ENCODE measurements at regions not wholly inside any gene's neighbourhood (a gene's known extent, or its start where the extent isn't known, plus 50 kb on each side); places are given as distances from the start of the nearest gene placed in this dataset.

- no peak overlapping the region for H3K27ac Mint-ChIP-seq
- H3K4me1 Mint-ChIP-seq, result no peaks in the 10 kb centered on the region
- ATAC-seq (no peak), DNase-seq (no peak)
- H3K9me3 Mint-ChIP-seq, result peaks cover 0 to 33% of the 10 kb centered on the region in 2 donors
- no peaks in the 10 kb centered on the region for H3K27me3 Mint-ChIP-seq
- no peak overlapping the region for H3K4me3 Mint-ChIP-seq
Observed at GRCh38 chr14:71650187-71650755, 282.0 kb upstream of the RGS6 start.

GRCh38 chr14:71651228-71651627, 281.0 kb upstream of the RGS6 start:
- Mint-ChIP-seq H3K27ac (no peak overlapping the region), H3K27me3 (no peaks in the 10 kb centered on the region), H3K4me1 (no peaks in the 10 kb centered on the region), H3K4me3 (no peak overlapping the region), H3K9me3 (peaks cover 0 to 33% of the 10 kb centered on the region in 2 donors)
- no peak for DNase-seq
- ATAC-seq, result no peak

GRCh38 chr14:71652368-71652767, 279.9 kb upstream of the RGS6 start:
- Mint-ChIP-seq H3K27ac (no peak overlapping the region), H3K4me1 (no peaks in the 10 kb centered on the region), H3K4me3 (no peak overlapping the region), H3K27me3 (no peaks in the 10 kb centered on the region), H3K9me3 (peaks cover 0 to 33% of the 10 kb centered on the region in 2 donors)
- ATAC-seq, result no peak
- DNase-seq, result no peak

GRCh38 chr14:71654810-71655209, 277.4 kb upstream of the RGS6 start:
- H3K27ac Mint-ChIP-seq, result no peak overlapping the region
- ATAC-seq, result no peak
- no peaks in the 10 kb centered on the region for H3K27me3 Mint-ChIP-seq
- H3K4me3 Mint-ChIP-seq, result no peak overlapping the region
- peaks cover 0 to 33% of the 10 kb centered on the region in 2 donors for H3K9me3 Mint-ChIP-seq
- DNase-seq, result no peak
- H3K4me1 Mint-ChIP-seq, result peaks cover 8% of the 10 kb centered on the region

- H3K27ac Mint-ChIP-seq, result no peak overlapping the region
- no peak for ATAC-seq
Observed at GRCh38 chr14:71658261-71658860, 273.9 kb upstream of the RGS6 start.

GRCh38 chr14:71659159-71659558, 273.1 kb upstream of the RGS6 start:
- DNase-seq, result no peak
- Mint-ChIP-seq H3K27me3 (no peaks in the 10 kb centered on the region), H3K4me1 (peaks cover 8% of the 10 kb centered on the region), H3K27ac (no peak overlapping the region), H3K9me3 (no peaks in the 10 kb centered on the region), H3K4me3 (no peak overlapping the region)
- ATAC-seq, result no peak

More at GRCh38 chr14:71658261-71658860, 273.9 kb upstream of the RGS6 start:
- Mint-ChIP-seq H3K4me1 (peaks cover 8% of the 10 kb centered on the region), H3K27me3 (no peaks in the 10 kb centered on the region), H3K9me3 (peaks cover 0 to 4% of the 10 kb centered on the region in 2 donors), H3K4me3 (no peak overlapping the region)
- no peak for DNase-seq

GRCh38 chr14:71661441-71661840, 270.8 kb upstream of the RGS6 start:
- H3K27ac Mint-ChIP-seq, result no peak overlapping the region
- H3K27me3 Mint-ChIP-seq, result no peaks in the 10 kb centered on the region
- ATAC-seq (no peak), DNase-seq (no peak)
- H3K9me3 Mint-ChIP-seq, result no peaks in the 10 kb centered on the region
- no peak overlapping the region for H3K4me3 Mint-ChIP-seq
- H3K4me1 Mint-ChIP-seq, result peaks cover 8% of the 10 kb centered on the region

GRCh38 chr14:71662291-71662790, 269.9 kb upstream of the RGS6 start:
- H3K4me1 Mint-ChIP-seq, result peaks cover 12% of the 10 kb centered on the region
- DNase-seq, result no peak
- H3K27ac Mint-ChIP-seq, result no peak overlapping the region
- H3K27me3 Mint-ChIP-seq, result no peaks in the 10 kb centered on the region
- H3K4me3 Mint-ChIP-seq, result no peak overlapping the region
- no peak for ATAC-seq
- no peaks in the 10 kb centered on the region for H3K9me3 Mint-ChIP-seq

- Mint-ChIP-seq H3K9me3 (no peaks in the 10 kb centered on the region), H3K27me3 (no peaks in the 10 kb centered on the region), H3K4me3 (no peak overlapping the region), H3K27ac (no peak overlapping the region), H3K4me1 (peaks cover 6% of the 10 kb centered on the region)
- DNase-seq (no peak), ATAC-seq (no peak)
Observed at GRCh38 chr14:71665157-71665556, 267.1 kb upstream of the RGS6 start.

GRCh38 chr14:71665781-71666180, 266.4 kb upstream of the RGS6 start:
- ATAC-seq, result no peak
- Mint-ChIP-seq H3K9me3 (no peaks in the 10 kb centered on the region), H3K27ac (no peak overlapping the region), H3K27me3 (no peaks in the 10 kb centered on the region), H3K4me3 (no peak overlapping the region), H3K4me1 (peaks cover 8% of the 10 kb centered on the region)
- DNase-seq, result no peak

- Mint-ChIP-seq H3K4me3 (no peak overlapping the region), H3K4me1 (peaks cover 17% of the 10 kb centered on the region), H3K27ac (peak overlapping the region in 1 of 2 donors; percentile 79), H3K9me3 (no peaks in the 10 kb centered on the region), H3K27me3 (no peaks in the 10 kb centered on the region)
- ATAC-seq (no peak), DNase-seq (no peak)
Observed at GRCh38 chr14:71666571-71667145, 265.6 kb upstream of the RGS6 start.

- peaks cover 20% of the 10 kb centered on the region for H3K4me1 Mint-ChIP-seq
- DNase-seq (no peak), ATAC-seq (no peak)
- peak overlapping the region in 1 of 2 donors; percentile 27 for H3K27ac Mint-ChIP-seq
- no peaks in the 10 kb centered on the region for H3K27me3 Mint-ChIP-seq
- H3K9me3 Mint-ChIP-seq, result no peaks in the 10 kb centered on the region
- H3K4me3 Mint-ChIP-seq, result no peak overlapping the region
Observed at GRCh38 chr14:71668186-71668912, 263.9 kb upstream of the RGS6 start.

GRCh38 chr14:71672596-71672995, 259.6 kb upstream of the RGS6 start:
- Mint-ChIP-seq H3K9me3 (peaks cover 0 to 3% of the 10 kb centered on the region in 2 donors), H3K4me3 (no peak overlapping the region), H3K4me1 (peaks cover 14% of the 10 kb centered on the region), H3K27me3 (no peaks in the 10 kb centered on the region), H3K27ac (no peak overlapping the region)
- no peak for ATAC-seq
- no peak for DNase-seq

- no peak overlapping the region for H3K4me3 Mint-ChIP-seq
- H3K4me1 Mint-ChIP-seq, result peaks cover 14% of the 10 kb centered on the region
- no peak for DNase-seq
- no peak for ATAC-seq
- no peaks in the 10 kb centered on the region for H3K27me3 Mint-ChIP-seq
- H3K27ac Mint-ChIP-seq, result peak overlapping the region in 1 of 2 donors; percentile 27
- H3K9me3 Mint-ChIP-seq, result peaks cover 0 to 8% of the 10 kb centered on the region in 2 donors
Observed at GRCh38 chr14:71675126-71675899, 256.9 kb upstream of the RGS6 start.

- Mint-ChIP-seq H3K4me1 (peaks cover 10% of the 10 kb centered on the region), H3K27ac (no peak overlapping the region), H3K9me3 (peaks cover 0 to 8% of the 10 kb centered on the region in 2 donors), H3K27me3 (no peaks in the 10 kb centered on the region), H3K4me3 (no peak overlapping the region)
- DNase-seq (no peak), ATAC-seq (no peak)
Observed at GRCh38 chr14:71675900-71676287, 256.3 kb upstream of the RGS6 start.
